ENCODE measurements at regions not wholly inside any gene's neighbourhood (a gene's known extent, or its start where the extent isn't known, plus 50 kb on each side); places are given as distances from the start of the nearest gene placed in this dataset.
"Not testable (repeated sequence)": the region's sequence is repeated elsewhere in the genome, so short reads cannot be mapped to it uniquely, and the experiment has no call there.

DNA sequence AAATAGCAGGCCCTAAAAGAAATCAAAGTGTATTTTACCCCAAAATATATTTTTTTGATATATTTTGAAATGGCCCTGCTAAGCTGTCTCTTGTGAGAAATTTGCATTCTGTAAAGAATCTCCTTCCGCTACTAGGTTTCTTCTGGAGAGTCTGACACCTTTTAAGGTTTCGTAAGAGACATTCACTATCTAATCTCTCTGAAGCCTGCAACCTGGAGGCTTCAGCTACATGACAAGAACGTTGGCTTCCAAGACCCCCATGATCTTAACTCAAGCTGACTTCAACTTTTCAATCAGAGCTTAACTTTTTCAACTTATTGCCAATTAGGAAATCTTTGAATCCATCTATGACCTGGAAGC lies 1894.9 kb upstream of the LRRTM1 start:
- TF ChIP-seq EZH2phosphoT487 (IDR thresholded peaks at IDR 0.05; ENCODE audit: low read length) (no peak), EZH2 (optimal IDR thresholded peaks at IDR 0.05; ENCODE audit: low read depth, low read length) (no peak)
- TF ChIP-seq, protein P1, sequence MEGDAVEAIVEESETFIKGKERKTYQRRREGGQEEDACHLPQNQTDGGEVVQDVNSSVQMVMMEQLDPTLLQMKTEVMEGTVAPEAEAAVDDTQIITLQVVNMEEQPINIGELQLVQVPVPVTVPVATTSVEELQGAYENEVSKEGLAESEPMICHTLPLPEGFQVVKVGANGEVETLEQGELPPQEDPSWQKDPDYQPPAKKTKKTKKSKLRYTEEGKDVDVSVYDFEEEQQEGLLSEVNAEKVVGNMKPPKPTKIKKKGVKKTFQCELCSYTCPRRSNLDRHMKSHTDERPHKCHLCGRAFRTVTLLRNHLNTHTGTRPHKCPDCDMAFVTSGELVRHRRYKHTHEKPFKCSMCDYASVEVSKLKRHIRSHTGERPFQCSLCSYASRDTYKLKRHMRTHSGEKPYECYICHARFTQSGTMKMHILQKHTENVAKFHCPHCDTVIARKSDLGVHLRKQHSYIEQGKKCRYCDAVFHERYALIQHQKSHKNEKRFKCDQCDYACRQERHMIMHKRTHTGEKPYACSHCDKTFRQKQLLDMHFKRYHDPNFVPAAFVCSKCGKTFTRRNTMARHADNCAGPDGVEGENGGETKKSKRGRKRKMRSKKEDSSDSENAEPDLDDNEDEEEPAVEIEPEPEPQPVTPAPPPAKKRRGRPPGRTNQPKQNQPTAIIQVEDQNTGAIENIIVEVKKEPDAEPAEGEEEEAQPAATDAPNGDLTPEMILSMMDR (IDR thresholded peaks at IDR 0.05; ENCODE audit: low read length): no peak
- no peak overlapping the region for H3K4me2 ChIP-seq (ENCODE audit: low read depth, low read length)

DNA sequence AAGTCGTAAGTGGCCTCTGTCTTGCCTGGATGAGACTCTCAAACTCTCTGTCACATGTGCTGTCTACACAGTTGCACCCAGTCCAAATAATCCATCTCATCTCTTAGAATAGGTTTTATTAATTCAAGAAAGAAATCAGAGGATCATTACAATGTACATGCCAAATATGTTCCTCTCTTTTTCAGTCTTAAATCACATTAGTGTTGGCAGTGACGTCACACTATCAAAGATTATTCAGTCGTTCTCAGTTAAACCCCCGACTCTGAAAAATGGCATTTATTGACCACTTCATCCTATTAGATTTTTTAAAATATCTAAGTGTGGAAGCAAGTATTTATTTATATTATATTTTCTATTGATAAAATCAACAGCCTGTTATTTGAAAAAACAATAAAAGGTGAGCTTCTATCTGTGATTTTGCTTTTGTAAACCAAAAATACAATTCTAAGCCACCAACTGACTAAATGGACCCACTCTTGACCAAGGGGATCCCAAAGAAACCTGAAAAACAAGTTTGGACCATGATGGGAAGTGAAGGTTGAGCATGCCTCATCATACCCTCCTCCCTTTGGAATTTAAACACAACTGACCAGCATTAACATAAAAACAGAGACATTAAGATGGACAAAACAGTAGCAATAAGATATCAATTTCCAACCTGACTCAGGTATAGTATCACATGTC lies 1894.4 kb upstream of the LRRTM1 start:
- no peak for TF ChIP-seq EZH2 (optimal IDR thresholded peaks at IDR 0.05; ENCODE audit: low read depth, low read length)
- TF ChIP-seq, protein P1 (IDR thresholded peaks at IDR 0.05; ENCODE audit: low read length): no peak
- TF ChIP-seq EZH2phosphoT487 (IDR thresholded peaks at IDR 0.05; ENCODE audit: low read length): no peak
- no peak overlapping the region for H2AFZ ChIP-seq (ENCODE audit: low read length)
- no peak overlapping the region for H3K9ac ChIP-seq (ENCODE audit: low read length)
- no peaks in the 10 kb centered on the region for H3K4me1 ChIP-seq (ENCODE audit: low read length)
- no peaks in the 10 kb centered on the region for H3K9me3 ChIP-seq (replicated peaks; ENCODE audit: insufficient read depth, low read length)
- H3K79me2 ChIP-seq (ENCODE audit: low read length): no peaks in the 10 kb centered on the region
- H3K4me3 ChIP-seq (ENCODE audit: low read length): no peak overlapping the region
- H3K4me2 ChIP-seq (ENCODE audit: low read depth, low read length): no peak overlapping the region
- no peaks in the 10 kb centered on the region for H3K36me3 ChIP-seq (replicated peaks; ENCODE audit: insufficient read depth, low read length)
- no peaks in the 10 kb centered on the region for H4K20me1 ChIP-seq (ENCODE audit: insufficient read depth, low read length)
- DNase-seq: no peak
- no peaks in the 10 kb centered on the region for H3K9me2 ChIP-seq (replicated peaks; ENCODE audit: insufficient read depth, low read length)
- no peaks in the 10 kb centered on the region for H3K27me3 ChIP-seq (replicated peaks; ENCODE audit: insufficient read depth, low read length)
- H3K27ac ChIP-seq (ENCODE audit: low read length): no peak overlapping the region
- H3F3A ChIP-seq (ENCODE audit: insufficient read depth, low read length): no peaks in the 10 kb centered on the region

More for the DNA sequence above, 1894.9 kb upstream of the LRRTM1 start:
- Histone ChIP-seq H3K9ac (ENCODE audit: low read length) (no peak overlapping the region), H3K9me2 (replicated peaks; ENCODE audit: insufficient read depth, low read length) (no peaks in the 10 kb centered on the region), H3K4me1 (ENCODE audit: low read length) (no peaks in the 10 kb centered on the region), H3K9me3 (replicated peaks; ENCODE audit: insufficient read depth, low read length) (no peaks in the 10 kb centered on the region), H3K79me2 (ENCODE audit: low read length) (no peaks in the 10 kb centered on the region), H3K27me3 (replicated peaks; ENCODE audit: insufficient read depth, low read length) (no peaks in the 10 kb centered on the region), H4K20me1 (ENCODE audit: insufficient read depth, low read length) (no peaks in the 10 kb centered on the region), H3F3A (ENCODE audit: insufficient read depth, low read length) (no peaks in the 10 kb centered on the region), H3K36me3 (replicated peaks; ENCODE audit: insufficient read depth, low read length) (no peaks in the 10 kb centered on the region), H3K4me3 (ENCODE audit: low read length) (no peak overlapping the region), H2AFZ (ENCODE audit: low read length) (no peak overlapping the region), H3K27ac (ENCODE audit: low read length) (no peak overlapping the region)
- DNase-seq: no peak

- Histone ChIP-seq H3K9me2 (replicated peaks; ENCODE audit: insufficient read depth, low read length) (no peaks in the 10 kb centered on the region), H2AFZ (ENCODE audit: low read length) (no peak overlapping the region), H4K20me1 (ENCODE audit: insufficient read depth, low read length) (no peaks in the 10 kb centered on the region), H3K4me1 (ENCODE audit: low read length) (no peaks in the 10 kb centered on the region), H3K79me2 (ENCODE audit: low read length) (no peaks in the 10 kb centered on the region), H3K4me2 (ENCODE audit: low read depth, low read length) (no peak overlapping the region), H3F3A (ENCODE audit: insufficient read depth, low read length) (no peaks in the 10 kb centered on the region), H3K4me3 (ENCODE audit: low read length) (no peak overlapping the region), H3K27me3 (replicated peaks; ENCODE audit: insufficient read depth, low read length) (no peaks in the 10 kb centered on the region), H3K36me3 (replicated peaks; ENCODE audit: insufficient read depth, low read length) (no peaks in the 10 kb centered on the region), H3K27ac (ENCODE audit: low read length) (no peak overlapping the region), H3K9ac (ENCODE audit: low read length) (no peak overlapping the region), H3K9me3 (replicated peaks; ENCODE audit: insufficient read depth, low read length) (no peaks in the 10 kb centered on the region)
- DNase-seq: no peak
- TF ChIP-seq, protein P1 (IDR thresholded peaks at IDR 0.05; ENCODE audit: low read length): no peak
- no peak for TF ChIP-seq EZH2 (optimal IDR thresholded peaks at IDR 0.05; ENCODE audit: low read depth, low read length)
- TF ChIP-seq EZH2phosphoT487 (IDR thresholded peaks at IDR 0.05; ENCODE audit: low read length): no peak
Observed at GRCh38 chr2:82182270-82182669, 1877.7 kb upstream of the LRRTM1 start.

GRCh38 chr2:82175210-82175609 lies 1870.7 kb upstream of the LRRTM1 start:
- H3K9ac ChIP-seq (ENCODE audit: low read length); H3K79me2 ChIP-seq (ENCODE audit: low read length); H2AFZ ChIP-seq (ENCODE audit: low read length); H3K36me3 ChIP-seq (replicated peaks; ENCODE audit: insufficient read depth, low read length); H3K4me3 ChIP-seq (ENCODE audit: low read length); H3K4me2 ChIP-seq (ENCODE audit: low read depth, low read length); H3K4me1 ChIP-seq (ENCODE audit: low read length); H4K20me1 ChIP-seq (ENCODE audit: insufficient read depth, low read length); H3F3A ChIP-seq (ENCODE audit: insufficient read depth, low read length); DNase-seq; H3K27ac ChIP-seq (ENCODE audit: low read length); H3K9me2 ChIP-seq (replicated peaks; ENCODE audit: insufficient read depth, low read length); H3K9me3 ChIP-seq (replicated peaks; ENCODE audit: insufficient read depth, low read length); H3K27me3 ChIP-seq (replicated peaks; ENCODE audit: insufficient read depth, low read length): not testable (repeated sequence)
